ENCODE measurements at regions not wholly inside any gene's neighbourhood (a gene's known extent, or its start where the extent isn't known, plus 50 kb on each side); places are given as distances from the start of the nearest gene placed in this dataset.

- Histone ChIP-seq H3K27me3 (no peaks in the 10 kb centered on the region), H3K36me3 (no peaks in the 10 kb centered on the region), H3K4me3 (no peak overlapping the region), H3K27ac (no peak overlapping the region), H3K9me3 (no peaks in the 10 kb centered on the region), H3K4me1 (no peaks in the 10 kb centered on the region)
- TF ChIP-seq POLR2A (IDR thresholded peaks at IDR 0.05) (no peak), CTCF (IDR thresholded peaks at IDR 0.05) (no peak), POLR2AphosphoS5 (IDR thresholded peaks at IDR 0.05; ENCODE audit: insufficient read depth in 1 of 2, low read depth in 1 of 2) (no peak)
- intact Hi-C loops (cut with DNase I) = no loop called here
- no peak for DNase-seq (ENCODE audit: extremely low spot score in 2 of 2)
These were observed 1057.5 kb downstream of the LRFN5 start for GRCh38 chr14:42664190-42664589.

DNA sequence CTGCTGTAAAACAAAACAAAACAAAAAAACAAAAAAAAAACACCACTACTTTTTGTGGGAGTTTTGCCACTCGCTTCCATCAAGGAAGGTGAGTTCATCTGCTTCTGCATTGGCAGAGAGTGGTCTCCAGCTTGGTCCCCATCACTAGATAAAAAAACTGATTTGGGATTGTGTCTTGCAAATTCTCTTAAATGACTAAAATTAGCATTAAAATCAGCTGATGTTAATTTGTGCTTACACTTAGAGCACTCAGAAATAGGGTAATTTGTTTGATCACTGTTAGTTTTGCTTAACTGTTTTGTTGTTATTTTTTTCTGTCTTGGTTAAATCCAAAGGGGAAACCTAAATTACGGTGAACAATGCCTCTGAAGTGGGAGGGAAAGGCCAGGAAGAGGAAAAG is 1048.0 kb downstream of the LRFN5 start:
- no peaks in the 10 kb centered on the region for H3K36me3 ChIP-seq
- no peak overlapping the region for H3K27ac ChIP-seq
- intact Hi-C loops (cut with DNase I) = no loop called here
- H3K27me3 ChIP-seq = no peaks in the 10 kb centered on the region
- DNase-seq (ENCODE audit: extremely low spot score in 2 of 2) = no peak
- no peak overlapping the region for H3K4me3 ChIP-seq
- no peaks in the 10 kb centered on the region for H3K9me3 ChIP-seq
- TF ChIP-seq POLR2A (IDR thresholded peaks at IDR 0.05) = no peak
- TF ChIP-seq POLR2AphosphoS5 (IDR thresholded peaks at IDR 0.05; ENCODE audit: insufficient read depth in 1 of 2, low read depth in 1 of 2) = no peak
- TF ChIP-seq CTCF (IDR thresholded peaks at IDR 0.05) = no peak
- no peaks in the 10 kb centered on the region for H3K4me1 ChIP-seq

GRCh38 chr14:42642787-42643186 is 1036.1 kb downstream of the LRFN5 start:
- intact Hi-C loops (cut with DNase I) = no loop called here

DNA sequence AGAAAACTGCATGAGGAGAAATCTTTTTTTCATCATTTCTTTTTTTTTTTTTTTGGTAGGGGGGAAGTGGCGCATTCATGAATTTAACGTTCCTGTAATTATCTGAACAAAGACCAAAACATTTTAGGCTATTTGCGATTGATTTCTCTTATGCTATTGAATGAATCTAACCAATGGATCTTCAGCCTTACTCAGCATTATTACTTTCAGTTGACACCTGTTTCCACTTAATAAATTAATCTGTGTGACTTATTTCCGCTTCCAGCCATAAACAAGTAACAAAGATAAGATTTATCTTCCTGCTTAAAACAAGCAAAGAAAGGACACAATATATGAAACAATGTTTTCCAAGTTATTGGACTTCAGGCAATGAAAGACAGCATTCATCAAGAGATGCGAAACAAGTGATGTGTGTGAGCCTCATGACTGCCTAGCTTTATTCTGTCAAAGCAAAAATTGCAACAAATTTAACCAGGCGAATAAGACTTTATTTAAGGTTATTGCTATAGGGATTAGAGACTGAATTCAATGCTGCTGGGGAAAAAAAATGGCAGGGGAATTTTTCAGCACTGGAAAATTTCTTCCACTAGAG is 1026.9 kb downstream of the LRFN5 start:
- intact Hi-C loops (cut with DNase I) = no loop called here
- Histone ChIP-seq H3K4me1 (no peaks in the 10 kb centered on the region), H3K27ac (no peak overlapping the region)

More at GRCh38 chr14:42642787-42643186, 1036.1 kb downstream of the LRFN5 start:
- no peak for DNase-seq (ENCODE audit: extremely low spot score in 2 of 2)
- Histone ChIP-seq H3K27ac (no peak overlapping the region), H3K9me3 (no peaks in the 10 kb centered on the region), H3K36me3 (no peaks in the 10 kb centered on the region), H3K4me3 (no peak overlapping the region), H3K27me3 (no peaks in the 10 kb centered on the region), H3K4me1 (no peaks in the 10 kb centered on the region)
- no peak for TF ChIP-seq POLR2AphosphoS5 (IDR thresholded peaks at IDR 0.05; ENCODE audit: insufficient read depth in 1 of 2, low read depth in 1 of 2)
- no peak for TF ChIP-seq CTCF (IDR thresholded peaks at IDR 0.05)
- no peak for TF ChIP-seq POLR2A (IDR thresholded peaks at IDR 0.05)

More for the DNA sequence above, 1026.9 kb downstream of the LRFN5 start:
- Histone ChIP-seq H3K27me3 (no peaks in the 10 kb centered on the region), H3K36me3 (no peaks in the 10 kb centered on the region), H3K4me3 (no peak overlapping the region), H3K9me3 (no peaks in the 10 kb centered on the region)
- DNase-seq (ENCODE audit: extremely low spot score in 2 of 2) = no peak
- TF ChIP-seq CTCF (IDR thresholded peaks at IDR 0.05) (no peak), POLR2A (IDR thresholded peaks at IDR 0.05) (no peak), POLR2AphosphoS5 (IDR thresholded peaks at IDR 0.05; ENCODE audit: insufficient read depth in 1 of 2, low read depth in 1 of 2) (no peak)
